ENCODE measurements at regions not wholly inside any gene's neighbourhood (a gene's known extent, or its start where the extent isn't known, plus 50 kb on each side); places are given as distances from the start of the nearest gene placed in this dataset.

GRCh38 chr4:57448452-57448851 is 338.3 kb upstream of the IGFBP7 start:
- Histone ChIP-seq H3K27ac (no peak overlapping the region), H3K4me3 (no peak overlapping the region), H3K9me3 (peaks cover 0 to 34% (median 24%) of the 10 kb centered on the region in 8 donors), H3K4me1 (no peaks in the 10 kb centered on the region), H3K36me3 (no peaks in the 10 kb centered on the region), H3K27me3 (replicated peaks in 1 of 7) (no peaks in the 10 kb centered on the region)
- intact Hi-C loops (cut with DNase I; ENCODE audit: low total_unique reads), result no loop called here
- DNase-seq, result no peak
- WGBS, 5 donors, result 77 to 86% (median 79%) methylated on average over 4 of the region's 4 CpGs
- no peak for TF ChIP-seq POLR2A (IDR thresholded peaks at IDR 0.05)
- no peak for TF ChIP-seq POLR2AphosphoS5 (IDR thresholded peaks at IDR 0.05)
- TF ChIP-seq CTCF (IDR thresholded peaks at IDR 0.05 in 8 of 11, conservative IDR thresholded peaks at IDR 0.05 in 3 of 11), result no peak

- TF ChIP-seq CTCF (IDR thresholded peaks at IDR 0.05 in 8 of 11, conservative IDR thresholded peaks at IDR 0.05 in 3 of 11) (no peak), POLR2AphosphoS5 (IDR thresholded peaks at IDR 0.05) (no peak), POLR2A (IDR thresholded peaks at IDR 0.05) (no peak)
- DNase-seq, result no peak
- Histone ChIP-seq H3K4me1 (no peaks in the 10 kb centered on the region), H3K9me3 (peaks cover 0 to 13% (median 5%) of the 10 kb centered on the region in 8 donors), H3K27me3 (replicated peaks in 1 of 7) (no peaks in the 10 kb centered on the region), H3K4me3 (no peak overlapping the region), H3K36me3 (no peaks in the 10 kb centered on the region), H3K27ac (no peak overlapping the region)
- 65 to 85% (median 79%) methylated on average over 3 of the region's 3 CpGs for WGBS, 5 donors
- intact Hi-C loops (cut with DNase I; ENCODE audit: low total_unique reads), result no loop called here
Measured at GRCh38 chr4:57446266-57446665, 336.1 kb upstream of the IGFBP7 start.

GRCh38 chr4:57445686-57446085 is 335.5 kb upstream of the IGFBP7 start:
- DNase-seq, result no peak

GRCh38 chr4:57444671-57445070 is 334.5 kb upstream of the IGFBP7 start:
- no peak for DNase-seq

More at GRCh38 chr4:57445686-57446085, 335.5 kb upstream of the IGFBP7 start:
- peaks cover 0 to 11% (median 3%) of the 10 kb centered on the region in 8 donors for H3K9me3 ChIP-seq
- no peak overlapping the region for H3K4me3 ChIP-seq
- no peak for TF ChIP-seq CTCF (IDR thresholded peaks at IDR 0.05 in 8 of 11, conservative IDR thresholded peaks at IDR 0.05 in 3 of 11)
- TF ChIP-seq POLR2A (IDR thresholded peaks at IDR 0.05), result no peak
- no peak for TF ChIP-seq POLR2AphosphoS5 (IDR thresholded peaks at IDR 0.05)
- no peaks in the 10 kb centered on the region for H3K36me3 ChIP-seq
- no peaks in the 10 kb centered on the region for H3K27me3 ChIP-seq (replicated peaks in 1 of 7)
- H3K4me1 ChIP-seq, result no peaks in the 10 kb centered on the region
- intact Hi-C loops (cut with DNase I; ENCODE audit: low total_unique reads), result no loop called here
- no peak overlapping the region for H3K27ac ChIP-seq

More at GRCh38 chr4:57444671-57445070, 334.5 kb upstream of the IGFBP7 start:
- intact Hi-C loops (cut with DNase I; ENCODE audit: low total_unique reads), result no loop called here
- WGBS, 5 donors, result 60 to 71% (median 62%) methylated on average over 4 of the region's 4 CpGs
- no peaks in the 10 kb centered on the region for H3K4me1 ChIP-seq
- no peaks in the 10 kb centered on the region for H3K36me3 ChIP-seq
- no peak overlapping the region for H3K27ac ChIP-seq
- no peaks in the 10 kb centered on the region for H3K27me3 ChIP-seq (replicated peaks in 1 of 7)
- peaks cover 0 to under 1% (median 0%) of the 10 kb centered on the region in 8 donors for H3K9me3 ChIP-seq
- no peak for TF ChIP-seq POLR2A (IDR thresholded peaks at IDR 0.05)
- TF ChIP-seq POLR2AphosphoS5 (IDR thresholded peaks at IDR 0.05), result no peak
- no peak for TF ChIP-seq CTCF (IDR thresholded peaks at IDR 0.05 in 8 of 11, conservative IDR thresholded peaks at IDR 0.05 in 3 of 11)
- H3K4me3 ChIP-seq, result no peak overlapping the region

Measured in spleen (tissue), 11 donors.